WTC11 (cell line): ENCODE measurements at regions not wholly inside any gene's neighbourhood (a gene's known extent, or its start where the extent isn't known, plus 50 kb on each side); places are given as distances from the start of the nearest gene placed in this dataset.

Source experiments
- ATAC-seq: fragments of 200-7000 bp; cut with Tn5 transposase; 2 replicates; pipeline ENCODE4 v1.10.0; 2021; ENCODE audit warnings: mild to moderate bottlenecking, moderate library complexity
- CTCF ChIA-PET: fragments of 300-600 bp; sonication (Branson Sonifier 250); formaldehyde crosslinking; loops from one replicate; lab custom pipeline; 2021; ENCODE audit warnings: antibody characterized with exemption; lab: Charles Lee
- POLR2A ChIA-PET: fragments of 350-600 bp; sonication (Branson Sonifier 250); formaldehyde crosslinking; loops from one replicate; lab custom pipeline; 2021; ENCODE audit warnings: antibody characterized with exemption; lab: Charles Lee
- DNase-seq: peaks from one replicate; pipeline ENCODE4 v3.0.0; 2021; ENCODE audit warnings: low spot score
- H3K27ac Mint-ChIP-seq: 2 replicates; pipeline ENCODE4 v1.8.0; 2021; ENCODE audit warnings: mixed read lengths
- H3K27me3 Mint-ChIP-seq: 2 replicates; pipeline ENCODE4 v1.8.0; 2021; ENCODE audit warnings: low read depth, mild to moderate bottlenecking, moderate library complexity, mixed read lengths
- H3K36me3 Mint-ChIP-seq: 2 replicates; pipeline ENCODE4 v1.8.0; 2021; ENCODE audit warnings: mixed read lengths
- H3K4me1 Mint-ChIP-seq: 2 replicates; pipeline ENCODE4 v1.8.0; 2022; ENCODE audit warnings: mixed read lengths
- H3K4me3 Mint-ChIP-seq: 2 replicates; pipeline ENCODE4 v1.8.0; 2021; ENCODE audit warnings: mild to moderate bottlenecking, moderate library complexity, mixed read lengths
- H3K9me3 Mint-ChIP-seq: 2 replicates; pipeline ENCODE4 v1.8.0; 2021; ENCODE audit warnings: mixed read lengths
- ARID4B ChIP-seq: sonication (generic); formaldehyde crosslinking; IDR thresholded peaks from 2 replicates; pipeline ENCODE4 v1.8.0; 2023; ENCODE audit warnings: missing genetic modification reagents, mild to moderate bottlenecking, borderline replicate concordance
- CREB1 ChIP-seq: sonication (generic); formaldehyde crosslinking; IDR thresholded peaks from 2 replicates; pipeline ENCODE4 v1.8.0; 2023; ENCODE audit warnings: mild to moderate bottlenecking, missing genetic modification reagents
- CREM ChIP-seq: sonication (generic); formaldehyde crosslinking; IDR thresholded peaks from 2 replicates; pipeline ENCODE4 v1.8.1; 2022; ENCODE audit warnings: mild to moderate bottlenecking, missing genetic modification reagents, moderate library complexity
- GTF2I ChIP-seq: fragments of 250-450 bp; sonication (Bioruptor Pico); conservative IDR thresholded peaks from 2 replicates; pipeline ENCODE4 v1.4.0; 2021; ENCODE audit warnings: mild to moderate bottlenecking
- NR1H2 ChIP-seq: sonication (generic); formaldehyde crosslinking; IDR thresholded peaks from 2 replicates; pipeline ENCODE4 v1.9.0; 2021; ENCODE audit warnings: mild to moderate bottlenecking, moderate library complexity, missing genetic modification reagents
- NR2C2 ChIP-seq: sonication (generic); formaldehyde crosslinking; IDR thresholded peaks from 2 replicates; pipeline ENCODE4 v1.8.0; 2022; ENCODE audit warnings: mild to moderate bottlenecking, missing genetic modification reagents
- PRRX2 ChIP-seq: fragments of 250-450 bp; sonication (Bioruptor Pico); IDR thresholded peaks from 2 replicates; pipeline ENCODE4 v1.8.0; 2021; ENCODE audit warnings: mild to moderate bottlenecking
- SMAD4 ChIP-seq: sonication (generic); formaldehyde crosslinking; IDR thresholded peaks from 2 replicates; pipeline ENCODE4 v1.8.0; 2022; ENCODE audit warnings: mild to moderate bottlenecking, missing genetic modification reagents
- STAT6 ChIP-seq: sonication (generic); formaldehyde crosslinking; conservative IDR thresholded peaks from 2 replicates; pipeline ENCODE4 v1.8.1; 2023; ENCODE audit warnings: mild to moderate bottlenecking, low read depth, missing genetic modification reagents, moderate library complexity
- TEAD1 ChIP-seq: sonication (generic); formaldehyde crosslinking; IDR thresholded peaks from 2 replicates; pipeline ENCODE4 v1.8.0; 2022; ENCODE audit warnings: mild to moderate bottlenecking, missing genetic modification reagents
- TP53 ChIP-seq: sonication (generic); formaldehyde crosslinking; IDR thresholded peaks from 2 replicates; pipeline ENCODE4 v1.8.1; 2023; ENCODE audit warnings: mild to moderate bottlenecking, missing genetic modification reagents
- ZMAT4 ChIP-seq: fragments of 250-450 bp; sonication (Bioruptor Pico); IDR thresholded peaks from 2 replicates; pipeline ENCODE4 v1.9.0; 2021; ENCODE audit warnings: mild to moderate bottlenecking
- ZNF263 ChIP-seq: sonication (generic); formaldehyde crosslinking; IDR thresholded peaks from 2 replicates; pipeline ENCODE4 v1.8.1; 2022; ENCODE audit warnings: low read depth, mild to moderate bottlenecking, moderate library complexity, missing genetic modification reagents
- ZNF317 ChIP-seq: sonication (generic); formaldehyde crosslinking; IDR thresholded peaks from 2 replicates; pipeline ENCODE4 v1.8.1; 2023; ENCODE audit warnings: low read depth, mild to moderate bottlenecking, moderate library complexity, missing genetic modification reagents, borderline replicate concordance
- ZNF512 ChIP-seq: sonication (generic); formaldehyde crosslinking; IDR thresholded peaks from 2 replicates; pipeline ENCODE4 v1.8.1; 2022; ENCODE audit warnings: missing genetic modification reagents, borderline replicate concordance
- ZNF671 ChIP-seq: fragments of 250-450 bp; sonication (Bioruptor Pico); IDR thresholded peaks from 2 replicates; pipeline ENCODE4 v1.8.0; 2021; ENCODE audit warnings: mild to moderate bottlenecking

GRCh38 chr12:71011261-71011660 lies 90.7 kb upstream of the PTPRR start:
- Mint-ChIP-seq H3K27me3 (no peaks in the 10 kb centered on the region), H3K4me1 (0 out of 2 replicates have a peak, but pooled peaks cover 3% of the 10 kb centered on the region), H3K4me3 (no peak overlapping the region), H3K9me3 (no peaks in the 10 kb centered on the region), H3K27ac (no peak overlapping the region), H3K36me3 (no peaks in the 10 kb centered on the region)
- ChIA-PET CTCF (interaction anchor here (0.6 kb wide), 1 partner anchor 1131 kb away, joined by 4 read pairs; no protein-coding TSS in a partner anchor), POLR2A (interaction anchor here (0.7 kb wide), 1 partner anchor 69 kb away, joined by 5 read pairs; no protein-coding TSS in a partner anchor)
- no peak for ATAC-seq
- TF ChIP-seq ZNF317 (CRISPR knock-in tag) (no peak), ARID4B (CRISPR knock-in tag) (no peak), NR2C2 (CRISPR knock-in tag) (no peak), STAT6 (no peak), CREB1 (no peak)
- DNase-seq: no peak

GRCh38 chr12:71010143-71010479 lies 89.6 kb upstream of the PTPRR start:
- CTCF ChIA-PET: no interaction called here
- DNase-seq: no peak
- no peaks in the 10 kb centered on the region for H3K9me3 Mint-ChIP-seq
- H3K27ac Mint-ChIP-seq: no peak overlapping the region
- H3K4me1 Mint-ChIP-seq: 0 out of 2 replicates have a peak, but pooled peaks cover 3% of the 10 kb centered on the region
- TF ChIP-seq SMAD4 (CRISPR knock-in tag) (no peak), PRRX2 (CRISPR knock-in tag) (no peak), NR2C2 (CRISPR knock-in tag) (no peak), ZNF671 (CRISPR knock-in tag) (no peak), CREB1 (no peak), NR1H2 (CRISPR knock-in tag) (no peak), GTF2I (CRISPR knock-in tag) (no peak), ZNF263 (CRISPR knock-in tag) (no peak), ZNF512 (no peak), CREM (no peak), ZNF317 (CRISPR knock-in tag) (no peak), TEAD1 (CRISPR knock-in tag) (no peak), TP53 (CRISPR knock-in tag) (no peak), ZMAT4 (CRISPR knock-in tag) (no peak)
- TF ChIP-seq, all 79 proteins: peak for 0
- H3K27me3 Mint-ChIP-seq: no peaks in the 10 kb centered on the region
- no peak overlapping the region for H3K4me3 Mint-ChIP-seq
- ATAC-seq: no peak
- POLR2A ChIA-PET: no interaction called here
- H3K36me3 Mint-ChIP-seq: no peaks in the 10 kb centered on the region
